ENCODE measurements at regions not wholly inside any gene's neighbourhood (a gene's known extent, or its start where the extent isn't known, plus 50 kb on each side); places are given as distances from the start of the nearest gene placed in this dataset.

DNA sequence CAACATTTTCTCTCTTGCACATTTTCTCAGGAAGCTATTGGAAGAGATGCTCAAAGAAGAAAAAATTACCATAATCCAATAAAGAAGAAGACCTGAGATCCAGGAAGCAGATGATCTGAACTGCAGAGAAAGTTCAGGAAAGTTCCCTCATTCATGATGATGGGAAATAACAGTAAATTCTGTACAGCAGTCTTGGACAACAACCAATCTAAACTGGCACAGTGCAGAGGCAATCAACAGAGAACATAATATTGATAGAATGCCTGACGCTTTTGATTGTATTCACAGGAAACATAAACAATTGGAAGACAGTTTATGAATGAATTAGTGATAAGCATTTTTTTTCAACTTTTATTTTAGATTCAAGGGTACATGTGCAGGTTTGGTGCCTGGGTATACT lies 428.9 kb downstream of the KCTD8 start:
- H3K9ac ChIP-seq (ENCODE audit: insufficient read length): no peak overlapping the region
- TF ChIP-seq POLR2AphosphoS5 (IDR thresholded peaks at IDR 0.05; ENCODE audit: borderline replicate concordance, low read depth, low read length) (no peak), EZH2 (IDR thresholded peaks at IDR 0.05) (no peak), FOXP2 (optimal IDR thresholded peaks at IDR 0.05; ENCODE audit: control extremely low read depth, extremely low read length, insufficient read depth) (no peak)

DNA sequence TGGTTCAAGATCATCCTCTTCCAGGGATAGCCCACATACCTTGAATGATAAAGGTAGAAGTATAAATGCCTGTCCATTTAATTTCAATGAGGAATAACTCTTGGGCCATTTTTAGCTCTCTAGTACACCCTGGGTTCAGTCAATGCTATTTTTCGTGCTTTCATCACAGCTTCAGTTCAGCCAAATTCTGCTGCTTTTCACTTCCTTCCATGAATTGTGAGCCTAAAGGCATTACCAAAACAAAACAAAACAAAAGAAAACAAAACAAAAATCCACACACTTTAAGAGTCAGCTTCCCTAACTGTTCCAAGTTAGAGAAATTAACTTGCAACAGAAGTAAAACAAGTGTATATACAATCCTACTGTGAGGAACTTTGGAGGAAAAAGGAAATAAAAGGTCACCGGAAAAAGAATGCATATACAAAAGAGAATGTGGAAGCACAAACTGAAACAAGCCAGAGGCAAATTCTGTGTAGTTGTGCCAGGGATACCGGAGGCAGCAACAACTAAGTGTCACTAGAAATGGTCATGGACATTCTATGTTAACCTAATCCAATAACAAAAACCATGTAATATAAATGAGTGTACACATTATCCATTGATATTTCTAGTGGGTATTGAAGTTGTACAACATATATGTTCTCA lies 423.1 kb downstream of the KCTD8 start:
- DNase-seq (ENCODE audit: low read depth, low spot score): no peak
- Histone ChIP-seq H3K9me3 (ENCODE audit: low read depth, low read length) (no peaks in the 10 kb centered on the region), H3K36me3 (ENCODE audit: insufficient read depth, low read length) (no peaks in the 10 kb centered on the region), H3K4me3 (no peak overlapping the region), H3K27ac (no peak overlapping the region), H3K9ac (ENCODE audit: insufficient read length) (no peak overlapping the region)
- TF ChIP-seq FOXP2 (optimal IDR thresholded peaks at IDR 0.05; ENCODE audit: control extremely low read depth, extremely low read length, insufficient read depth): no peak
- TF ChIP-seq EZH2 (IDR thresholded peaks at IDR 0.05): no peak
- no peak for TF ChIP-seq POLR2AphosphoS5 (IDR thresholded peaks at IDR 0.05; ENCODE audit: borderline replicate concordance, low read depth, low read length)

More for the DNA sequence above, 428.9 kb downstream of the KCTD8 start:
- Histone ChIP-seq H3K27ac (no peak overlapping the region), H3K36me3 (ENCODE audit: insufficient read depth, low read length) (no peaks in the 10 kb centered on the region), H3K4me3 (no peak overlapping the region), H3K9me3 (ENCODE audit: low read depth, low read length) (no peaks in the 10 kb centered on the region)
- DNase-seq (ENCODE audit: low read depth, low spot score): no peak

GRCh38 chr4:44038811-44039210 lies 409.8 kb downstream of the KCTD8 start:
- H3K4me3 ChIP-seq: no peak overlapping the region
- H3K27ac ChIP-seq: no peak overlapping the region
- no peak for DNase-seq (ENCODE audit: low read depth, low spot score)
- no peaks in the 10 kb centered on the region for H3K9me3 ChIP-seq (ENCODE audit: low read depth, low read length)
- TF ChIP-seq EZH2 (IDR thresholded peaks at IDR 0.05): no peak
- no peak for TF ChIP-seq FOXP2 (optimal IDR thresholded peaks at IDR 0.05; ENCODE audit: control extremely low read depth, extremely low read length, insufficient read depth)
- no peak for TF ChIP-seq POLR2AphosphoS5 (IDR thresholded peaks at IDR 0.05; ENCODE audit: borderline replicate concordance, low read depth, low read length)
- no peak overlapping the region for H3K9ac ChIP-seq (ENCODE audit: insufficient read length)
- H3K36me3 ChIP-seq (ENCODE audit: insufficient read depth, low read length): no peaks in the 10 kb centered on the region

DNA sequence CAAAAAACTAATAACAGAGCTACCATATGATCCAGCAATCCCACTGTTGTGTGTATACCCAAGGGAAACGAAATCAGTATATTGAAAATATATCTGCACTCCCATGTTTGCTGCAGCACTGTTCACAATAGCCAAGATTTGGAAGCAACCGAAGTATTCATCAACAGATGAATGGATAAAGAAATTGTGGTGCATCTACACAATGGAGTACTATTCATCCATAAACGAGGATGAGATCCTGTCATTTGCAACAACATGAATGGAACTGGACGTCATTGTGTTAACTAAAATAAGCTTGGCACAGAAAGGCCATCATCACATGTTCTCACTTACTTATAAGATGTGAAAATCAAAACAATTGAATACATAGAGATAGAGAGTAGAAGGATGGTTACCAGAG lies 402.1 kb downstream of the KCTD8 start:
- DNase-seq (ENCODE audit: low read depth, low spot score): no peak

GRCh38 chr4:44056721-44057151 lies 391.9 kb downstream of the KCTD8 start:
- Histone ChIP-seq H3K4me3 (no peak overlapping the region), H3K9me3 (ENCODE audit: low read depth, low read length) (no peaks in the 10 kb centered on the region), H3K9ac (ENCODE audit: insufficient read length) (no peak overlapping the region), H3K27ac (no peak overlapping the region), H3K36me3 (ENCODE audit: insufficient read depth, low read length) (no peaks in the 10 kb centered on the region)
- TF ChIP-seq EZH2 (IDR thresholded peaks at IDR 0.05): no peak
- TF ChIP-seq FOXP2 (optimal IDR thresholded peaks at IDR 0.05; ENCODE audit: control extremely low read depth, extremely low read length, insufficient read depth): no peak
- no peak for TF ChIP-seq POLR2AphosphoS5 (IDR thresholded peaks at IDR 0.05; ENCODE audit: borderline replicate concordance, low read depth, low read length)
- DNase-seq (ENCODE audit: low read depth, low spot score): no peak

More for the DNA sequence above, 402.1 kb downstream of the KCTD8 start:
- no peak for TF ChIP-seq EZH2 (IDR thresholded peaks at IDR 0.05)
- TF ChIP-seq POLR2AphosphoS5 (IDR thresholded peaks at IDR 0.05; ENCODE audit: borderline replicate concordance, low read depth, low read length): no peak
- no peak for TF ChIP-seq FOXP2 (optimal IDR thresholded peaks at IDR 0.05; ENCODE audit: control extremely low read depth, extremely low read length, insufficient read depth)
- no peaks in the 10 kb centered on the region for H3K9me3 ChIP-seq (ENCODE audit: low read depth, low read length)
- no peak overlapping the region for H3K4me3 ChIP-seq
- no peaks in the 10 kb centered on the region for H3K36me3 ChIP-seq (ENCODE audit: insufficient read depth, low read length)
- H3K27ac ChIP-seq: no peak overlapping the region
- no peak overlapping the region for H3K9ac ChIP-seq (ENCODE audit: insufficient read length)

GRCh38 chr4:44070843-44071242 lies 377.8 kb downstream of the KCTD8 start:
- Histone ChIP-seq H3K9me3 (ENCODE audit: low read depth, low read length) (no peaks in the 10 kb centered on the region), H3K27ac (no peak overlapping the region), H3K9ac (ENCODE audit: insufficient read length) (no peak overlapping the region), H3K4me3 (no peak overlapping the region), H3K36me3 (ENCODE audit: insufficient read depth, low read length) (no peaks in the 10 kb centered on the region)
- TF ChIP-seq EZH2 (IDR thresholded peaks at IDR 0.05) (no peak), POLR2AphosphoS5 (IDR thresholded peaks at IDR 0.05; ENCODE audit: borderline replicate concordance, low read depth, low read length) (no peak), FOXP2 (optimal IDR thresholded peaks at IDR 0.05; ENCODE audit: control extremely low read depth, extremely low read length, insufficient read depth) (no peak)
- DNase-seq (ENCODE audit: low read depth, low spot score): no peak

DNA sequence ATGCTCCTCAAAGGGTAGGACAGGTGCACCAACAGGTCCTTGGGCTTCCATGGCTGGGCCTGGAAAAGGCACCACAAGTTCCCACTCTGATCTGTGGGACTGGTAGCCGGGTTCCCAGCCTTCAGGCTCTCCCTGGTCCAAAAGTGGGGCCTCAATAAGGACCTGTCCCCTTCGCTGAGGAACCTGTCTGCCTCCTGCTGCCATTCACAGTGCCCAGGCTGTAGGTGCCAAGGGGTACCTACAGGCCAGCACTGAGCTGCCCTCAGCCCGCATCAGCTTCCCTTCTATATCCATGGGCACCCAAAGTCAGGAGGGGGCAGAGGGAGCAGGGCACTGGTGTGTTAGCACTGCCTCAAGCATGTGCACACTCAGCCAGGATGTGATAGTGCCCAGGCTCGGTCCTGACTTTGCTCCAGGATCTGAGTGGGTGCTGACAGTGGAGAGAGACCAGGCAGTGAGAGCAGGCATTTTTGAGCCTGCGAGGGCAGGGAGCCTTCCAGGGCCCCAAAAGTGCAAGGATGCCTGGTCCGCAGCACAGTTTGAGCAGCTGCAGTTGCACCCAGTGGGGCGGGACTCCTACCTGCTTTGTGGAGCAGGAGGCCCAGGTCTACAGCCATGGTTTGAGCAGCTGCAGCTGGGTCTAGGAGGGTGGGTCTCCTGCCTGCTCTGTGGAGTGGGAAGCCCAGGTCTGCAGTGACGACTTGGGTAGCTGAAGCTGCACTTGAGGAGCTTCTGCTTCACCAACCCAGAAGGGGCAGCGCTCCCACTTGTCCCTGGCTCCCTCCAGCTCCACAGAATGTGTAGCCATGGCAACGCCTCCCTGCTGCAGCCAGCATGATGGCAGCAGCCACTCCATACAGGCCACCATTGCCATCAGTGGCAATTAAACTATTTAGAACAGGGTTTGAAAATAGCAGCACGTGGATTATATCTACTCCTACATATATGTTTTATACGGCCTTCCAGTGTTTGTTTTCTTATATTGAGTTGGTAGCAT lies 376.4 kb downstream of the KCTD8 start:
- TF ChIP-seq POLR2AphosphoS5 (IDR thresholded peaks at IDR 0.05; ENCODE audit: borderline replicate concordance, low read depth, low read length): no peak
- TF ChIP-seq EZH2 (IDR thresholded peaks at IDR 0.05): no peak
- no peak for TF ChIP-seq FOXP2 (optimal IDR thresholded peaks at IDR 0.05; ENCODE audit: control extremely low read depth, extremely low read length, insufficient read depth)
- DNase-seq (ENCODE audit: low read depth, low spot score): no peak
- H3K36me3 ChIP-seq (ENCODE audit: insufficient read depth, low read length): no peaks in the 10 kb centered on the region
- no peak overlapping the region for H3K9ac ChIP-seq (ENCODE audit: insufficient read length)
- no peak overlapping the region for H3K27ac ChIP-seq
- no peaks in the 10 kb centered on the region for H3K9me3 ChIP-seq (ENCODE audit: low read depth, low read length)
- H3K4me3 ChIP-seq: no peak overlapping the region

DNA sequence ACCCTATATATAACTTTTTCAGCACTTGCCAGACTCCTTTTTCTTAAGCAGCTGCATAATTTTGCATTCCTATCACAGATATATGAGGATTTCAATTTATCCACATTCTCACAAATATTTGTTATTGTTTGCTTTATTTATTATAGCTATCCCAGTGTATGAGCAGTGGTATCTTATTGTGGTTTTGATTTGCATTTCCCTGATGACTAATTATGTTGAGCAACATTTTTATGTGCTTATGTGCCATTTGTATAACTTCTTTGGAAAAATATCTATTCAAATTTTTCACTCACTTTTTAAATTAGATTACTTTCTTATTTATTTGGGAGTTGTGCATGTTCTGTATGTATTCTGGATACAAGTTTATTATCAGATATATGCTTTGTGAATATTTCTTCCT lies 361.9 kb downstream of the KCTD8 start:
- no peak for DNase-seq (ENCODE audit: low read depth, low spot score)
- H3K27ac ChIP-seq: no peak overlapping the region
- H3K9me3 ChIP-seq (ENCODE audit: low read depth, low read length): no peaks in the 10 kb centered on the region
- H3K4me3 ChIP-seq: no peak overlapping the region
- no peaks in the 10 kb centered on the region for H3K36me3 ChIP-seq (ENCODE audit: insufficient read depth, low read length)
- TF ChIP-seq POLR2AphosphoS5 (IDR thresholded peaks at IDR 0.05; ENCODE audit: borderline replicate concordance, low read depth, low read length) (no peak), EZH2 (IDR thresholded peaks at IDR 0.05) (no peak), FOXP2 (optimal IDR thresholded peaks at IDR 0.05; ENCODE audit: control extremely low read depth, extremely low read length, insufficient read depth) (no peak)
- H3K9ac ChIP-seq (ENCODE audit: insufficient read length): no peak overlapping the region

All from SK-N-MC (cell line).